GM21717 (cell line): ENCODE measurements at regions not wholly inside any gene's neighbourhood (a gene's known extent, or its start where the extent isn't known, plus 50 kb on each side); places are given as distances from the start of the nearest gene placed in this dataset.
"Not testable (repeated sequence)": the region's sequence is repeated elsewhere in the genome, so short reads cannot be mapped to it uniquely, and the experiment has no call there.

Experiments
- ATAC-seq: cut with Tn5 transposase; IDR thresholded peaks from one replicate; pipeline ENCODE4 v1.9.1; 2021; ENCODE audit warnings: mild to moderate bottlenecking, moderate library complexity; ENCODE audit not compliant: unreplicated experiment

DNA sequence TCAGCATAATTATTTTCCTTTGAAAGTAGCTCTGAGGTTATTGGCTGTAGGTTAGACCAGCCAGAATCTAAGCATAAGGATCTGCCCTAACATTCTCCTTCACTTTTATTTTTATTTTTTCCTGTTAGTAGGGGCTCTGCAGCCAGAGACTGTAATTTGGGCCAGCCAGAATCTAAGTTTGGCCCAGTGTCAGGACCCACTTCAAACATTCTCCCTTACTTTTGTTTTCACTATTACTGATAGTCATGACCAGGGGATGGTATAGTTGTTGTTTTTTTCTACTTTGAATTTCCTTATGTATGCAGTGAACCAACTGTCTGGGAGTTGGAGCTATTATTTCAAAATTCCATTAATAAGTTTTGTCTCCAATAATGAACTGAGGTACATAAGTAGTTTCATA, 121.0 kb upstream of the MBNL1 start:
- ATAC-seq, result no peak

DNA sequence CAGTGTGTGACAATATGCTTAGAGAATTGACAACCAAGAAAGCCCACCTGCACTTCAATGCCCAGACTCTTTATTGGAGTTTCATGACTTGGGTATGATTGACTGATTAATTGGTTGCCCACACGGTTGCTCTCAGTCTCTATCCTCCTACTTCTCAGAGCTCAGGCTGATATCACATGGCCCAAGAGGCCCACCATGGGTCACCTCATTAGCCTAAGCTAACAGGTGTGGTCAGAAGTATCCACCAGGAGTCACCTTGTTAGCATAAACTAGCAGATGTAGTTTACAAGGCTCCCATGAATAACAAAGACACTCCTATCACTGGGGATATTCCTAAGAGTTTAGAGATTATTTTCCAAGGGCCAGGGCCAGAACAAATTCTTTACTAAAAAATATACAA, 120.2 kb upstream of the MBNL1 start:
- no peak for ATAC-seq

DNA sequence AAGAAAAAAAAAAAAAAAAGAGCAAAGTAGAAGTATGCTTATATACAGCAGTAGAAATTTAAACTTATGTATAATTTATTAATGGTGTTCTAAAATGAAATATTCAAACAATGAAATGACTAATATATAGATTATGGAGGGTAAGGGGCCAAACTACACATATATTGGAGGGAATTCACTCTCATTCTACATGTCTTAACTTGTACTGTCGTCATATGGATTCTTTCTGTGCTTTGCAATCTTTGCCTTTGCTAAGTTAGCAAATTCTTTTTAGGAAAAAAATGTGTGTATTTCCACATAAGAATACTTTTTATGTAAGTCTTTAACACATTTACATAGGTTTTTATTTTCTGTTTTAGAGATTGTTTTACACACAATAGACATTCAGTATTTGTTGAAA, 118.9 kb upstream of the MBNL1 start:
- ATAC-seq, result no peak

GRCh38 chr3:152151216-152151876, 117.4 kb upstream of the MBNL1 start:
- no peak for ATAC-seq

DNA sequence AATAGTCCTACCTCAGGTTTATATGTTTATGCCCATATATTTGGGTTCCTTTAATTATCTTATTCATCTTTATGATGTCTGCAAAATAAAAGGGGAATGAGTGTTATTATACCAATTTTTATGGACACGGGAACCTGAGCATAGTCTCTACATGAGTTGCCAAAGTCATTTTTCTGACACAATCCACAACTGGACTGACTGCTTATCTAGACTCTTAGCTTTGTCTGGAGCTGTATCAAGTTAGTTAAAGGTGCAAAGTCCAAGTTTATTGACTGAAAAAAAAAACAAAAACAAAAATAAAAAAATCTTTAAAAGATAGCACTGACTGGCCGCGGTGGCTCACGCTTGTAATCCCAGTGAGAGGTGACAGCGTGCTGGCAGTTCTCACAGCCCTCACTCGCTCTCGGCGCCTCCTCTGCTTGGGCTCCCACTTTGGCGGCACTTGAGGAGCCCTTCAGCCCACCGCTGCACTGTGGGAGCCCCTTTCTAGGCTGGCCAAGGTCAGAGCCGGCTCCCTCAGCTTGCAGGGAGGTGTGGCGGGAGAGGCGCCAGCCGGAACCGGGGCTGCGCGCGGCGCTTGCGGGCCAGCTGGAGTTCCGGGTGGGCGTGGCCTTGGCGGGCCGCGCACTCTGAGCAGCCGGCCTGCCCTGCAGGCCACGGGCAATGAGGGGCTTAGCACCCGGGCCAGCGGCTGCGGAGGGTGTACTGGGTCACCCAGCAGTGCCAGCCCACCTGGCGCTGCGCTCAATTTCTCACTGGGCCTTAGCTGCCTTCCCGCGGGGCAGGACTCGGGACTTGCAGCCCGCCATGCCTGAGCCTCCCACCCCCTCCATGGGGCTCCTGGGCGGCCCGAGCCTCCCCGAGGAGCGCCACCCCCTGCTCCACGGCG, 116.6 kb upstream of the MBNL1 start:
- not testable (repeated sequence) for ATAC-seq

- not testable (repeated sequence) for ATAC-seq
Measured at GRCh38 chr3:152153115-152153514, 115.6 kb upstream of the MBNL1 start.

GRCh38 chr3:152155246-152156020, 113.3 kb upstream of the MBNL1 start:
- ATAC-seq, result no peak

GRCh38 chr3:152156880-152157279, 111.8 kb upstream of the MBNL1 start:
- no peak for ATAC-seq

DNA sequence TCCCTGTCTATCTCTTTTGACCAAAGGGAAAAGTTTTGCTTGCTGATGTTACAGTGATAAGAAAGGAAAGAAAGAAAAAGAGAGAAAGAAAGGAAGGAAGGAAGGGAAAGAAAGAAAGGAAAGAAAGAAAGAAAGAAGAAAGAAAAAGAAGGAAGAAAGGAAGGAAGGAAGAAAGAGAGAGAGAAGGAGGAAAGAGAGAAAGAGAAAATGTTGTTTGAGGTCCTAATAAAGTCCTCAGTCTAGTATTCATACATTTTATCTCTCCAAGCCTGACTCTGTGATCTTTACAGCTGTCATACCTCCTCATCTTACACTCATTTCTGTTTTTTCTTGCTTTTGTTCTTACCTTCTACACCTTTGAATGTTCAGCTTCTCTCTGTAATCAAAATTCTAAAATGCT, 111.4 kb upstream of the MBNL1 start:
- no peak for ATAC-seq

DNA sequence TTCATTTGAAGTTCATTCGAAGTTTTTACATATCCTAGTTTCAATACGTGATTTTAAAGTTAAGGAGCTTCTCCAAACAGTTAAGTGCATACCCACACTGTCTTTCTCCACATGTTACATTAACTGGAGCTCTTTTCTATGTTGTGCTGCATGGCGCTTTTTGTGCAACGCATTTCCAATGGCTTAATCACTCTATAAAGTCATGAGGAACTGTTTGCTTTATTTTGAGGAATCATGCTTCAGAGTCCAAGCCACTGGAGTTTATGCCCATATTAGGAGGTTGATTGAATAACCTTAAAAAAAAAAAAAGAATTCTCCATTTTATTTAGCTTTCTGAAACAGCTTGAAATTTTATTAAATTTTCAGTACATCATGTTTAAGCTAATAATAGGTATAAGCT, 109.4 kb upstream of the MBNL1 start:
- ATAC-seq, result no peak

DNA sequence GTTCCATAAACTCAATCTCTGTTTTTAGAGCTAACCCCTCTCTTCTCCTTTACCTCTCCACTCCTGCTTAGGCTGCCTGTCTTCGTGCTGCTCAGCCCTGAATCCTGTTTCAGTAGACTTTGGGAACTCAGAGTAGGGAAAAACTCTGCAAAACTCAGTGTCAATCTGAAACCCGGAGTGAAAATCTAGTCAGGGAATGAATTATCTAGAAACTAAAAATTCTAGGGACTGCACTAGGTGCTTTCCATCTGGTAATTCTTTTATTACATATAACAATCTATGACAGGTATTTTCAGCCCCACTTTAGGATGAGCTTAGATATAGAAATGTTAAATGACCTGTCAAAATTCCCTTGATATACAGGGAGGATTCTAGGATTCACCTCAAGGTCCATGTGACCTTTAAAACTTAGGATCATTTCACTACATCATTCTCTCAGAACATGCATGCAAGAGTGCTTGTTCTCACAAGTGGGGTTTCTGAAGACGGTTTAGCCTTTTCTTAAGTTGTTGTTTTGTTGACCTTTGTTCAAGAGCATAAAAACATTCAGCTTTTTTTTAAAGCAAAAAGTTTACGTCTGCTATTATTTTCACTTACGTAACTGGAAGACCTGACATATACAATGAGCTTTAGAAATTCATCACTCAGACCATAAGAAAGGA, 108.2 kb upstream of the MBNL1 start:
- ATAC-seq, result peak; percentile 54

GRCh38 chr3:152172460-152172859, 96.3 kb upstream of the MBNL1 start:
- no peak for ATAC-seq

DNA sequence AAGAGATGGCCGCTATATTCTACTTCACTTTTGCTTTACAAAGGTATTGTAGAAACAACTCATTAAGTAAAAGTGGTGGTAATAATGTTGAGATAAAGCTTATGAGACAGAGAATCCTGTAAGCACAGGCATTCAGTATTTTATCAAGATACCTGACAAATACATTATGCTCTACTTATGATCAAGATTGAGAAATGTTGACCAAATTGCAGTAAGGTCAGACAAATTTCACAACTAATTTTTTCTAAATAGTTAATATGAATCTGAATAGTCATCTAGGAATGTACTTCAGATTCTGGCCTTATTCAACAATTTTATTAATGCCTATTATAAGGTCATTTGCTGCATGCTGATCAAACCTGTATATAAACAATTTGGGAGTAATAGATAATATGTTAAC, 95.1 kb upstream of the MBNL1 start:
- no peak for ATAC-seq

GRCh38 chr3:152174876-152175527, 93.7 kb upstream of the MBNL1 start:
- ATAC-seq, result no peak

DNA sequence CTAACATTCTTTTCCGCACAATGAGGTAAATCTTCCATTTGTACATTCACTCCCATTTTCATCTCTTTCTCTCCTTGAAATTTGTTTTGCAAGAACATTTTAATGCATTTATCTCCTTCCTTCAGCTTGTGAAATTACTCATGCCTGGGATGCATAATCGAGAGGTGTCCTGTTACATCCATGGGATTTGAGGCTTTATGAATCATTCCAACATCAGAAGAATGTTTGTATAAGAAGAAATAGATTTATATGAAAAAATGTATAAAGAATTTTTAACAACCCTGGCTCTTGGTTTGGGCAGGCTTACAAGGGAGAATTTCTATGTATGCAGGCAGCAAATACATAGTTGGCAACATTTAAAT, 93.2 kb upstream of the MBNL1 start:
- ATAC-seq, result no peak

DNA sequence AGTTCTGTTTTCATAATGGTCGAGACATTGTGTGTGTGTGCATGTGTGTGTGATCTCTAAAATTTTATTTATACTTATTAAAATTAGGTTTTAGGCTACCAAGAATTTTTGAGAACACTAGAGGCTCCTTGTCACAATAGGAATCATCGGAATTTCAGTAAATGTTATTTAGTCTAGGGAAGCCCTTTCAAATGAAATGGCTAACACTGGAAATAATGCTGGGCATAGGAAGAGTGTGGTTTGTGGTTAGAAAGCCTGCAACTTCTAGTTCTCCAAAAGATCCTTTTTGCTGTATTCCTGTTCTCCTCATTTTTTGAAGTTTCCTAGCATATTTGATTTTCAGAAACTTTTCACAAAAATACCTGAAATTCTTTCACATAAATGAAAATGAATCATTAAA, 92.5 kb upstream of the MBNL1 start:
- no peak for ATAC-seq

GRCh38 chr3:152176998-152177397, 91.7 kb upstream of the MBNL1 start:
- no peak for ATAC-seq

GRCh38 chr3:152177757-152178156, 91.0 kb upstream of the MBNL1 start:
- peak; percentile 66 for ATAC-seq

- no peak for ATAC-seq
Measured at GRCh38 chr3:152183473-152183872, 85.3 kb upstream of the MBNL1 start.

DNA sequence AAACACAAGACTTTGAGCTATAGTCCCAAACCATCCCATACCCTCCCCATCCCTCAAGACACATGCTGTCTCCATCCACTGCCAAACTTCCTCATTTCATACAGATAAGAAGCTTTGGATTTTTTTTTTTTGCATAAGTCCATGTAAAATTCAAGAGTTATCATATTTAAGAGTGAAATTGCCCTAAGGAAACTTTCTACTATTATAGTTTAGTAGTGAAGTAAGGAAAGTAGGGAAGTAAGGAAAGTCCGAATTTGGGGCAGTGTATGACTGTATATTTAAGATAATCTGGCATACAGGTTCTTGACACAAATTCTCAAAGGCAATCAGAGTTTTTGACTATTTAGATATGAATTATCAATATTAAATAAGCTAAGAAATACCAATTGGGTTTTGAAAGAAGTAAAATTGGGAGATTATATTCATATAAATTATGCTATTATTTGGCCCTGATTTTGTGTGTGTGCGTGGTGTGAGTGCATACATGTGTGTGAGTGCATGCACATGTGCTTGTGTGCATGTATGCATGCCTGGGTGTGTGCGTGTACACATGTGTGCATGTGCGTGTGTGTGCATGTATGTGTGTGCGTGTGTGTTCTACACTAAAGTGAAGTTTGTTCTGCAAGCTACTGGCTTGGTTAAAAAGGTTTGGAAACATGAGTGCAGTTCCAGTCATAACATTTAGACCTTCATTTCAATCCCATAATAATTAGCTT, 83.6 kb upstream of the MBNL1 start:
- no peak for ATAC-seq
